Gastrocnemius medialis (tissue), 4 donors: ENCODE measurements at regions not wholly inside any gene's neighbourhood (a gene's known extent, or its start where the extent isn't known, plus 50 kb on each side); places are given as distances from the start of the nearest gene placed in this dataset.

Experiments
- CTCF ChIP-seq, 5 experiments: fragments of 450-650 bp in 3 of 5; fragments of 200-600 bp in 2 of 5; sonication (generic) in 2 of 5; IDR thresholded peaks in 4 of 5; conservative IDR thresholded peaks in 1 of 5; 1 replicate in 4 of 5; 2 replicates in 1 of 5; pipeline ENCODE4 v1.5.1; 2016 to 2019; ENCODE audit warnings: antibody characterized with exemption in 5 of 5, mild to moderate bottlenecking in 3 of 5, moderate library complexity in 3 of 5
- POLR2A ChIP-seq, 2 donors: fragments of 450-650 bp; IDR thresholded peaks; one replicate each; pipeline ENCODE4 v1.6.1; 2017; ENCODE audit warnings: antibody characterized with exemption in 2 of 2, mild to moderate bottlenecking in 2 of 2, moderate library complexity in 2 of 2

GRCh38 chr10:118518095-118518494 is 77.4 kb downstream of the PRLHR start:
- no peak for TF ChIP-seq POLR2A (IDR thresholded peaks at IDR 0.05)
- no peak for TF ChIP-seq CTCF (IDR thresholded peaks at IDR 0.05 in 4 of 5, conservative IDR thresholded peaks at IDR 0.05 in 1 of 5)
